ENCODE measurements at regions not wholly inside any gene's neighbourhood (a gene's known extent, or its start where the extent isn't known, plus 50 kb on each side); places are given as distances from the start of the nearest gene placed in this dataset.
"Not testable (repeated sequence)": the region's sequence is repeated elsewhere in the genome, so short reads cannot be mapped to it uniquely, and the experiment has no call there.

DNA sequence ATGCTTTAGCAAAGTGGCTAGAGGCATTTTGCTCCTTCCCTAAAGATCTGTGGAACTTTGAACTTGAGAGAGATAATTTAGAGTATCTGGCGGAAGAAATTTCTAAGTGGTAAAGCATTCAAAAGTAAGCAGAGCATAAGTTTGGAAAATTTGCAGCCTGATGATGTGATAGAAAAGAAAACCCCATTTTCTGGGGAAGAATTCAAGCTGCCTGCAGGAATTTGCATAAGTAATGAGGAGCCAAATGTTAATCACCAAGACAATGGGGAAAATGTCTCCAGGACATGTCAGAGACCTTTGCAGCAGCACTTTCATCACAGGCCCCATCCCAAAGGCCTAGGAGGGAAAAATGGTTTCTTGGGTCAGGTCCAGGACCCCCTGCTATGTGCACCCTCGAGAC, 519.5 kb downstream of the IRS1 start:
- not testable (repeated sequence) for TF ChIP-seq POLR2A (IDR thresholded peaks at IDR 0.05; ENCODE audit: low read depth, low read length); POLR2AphosphoS5 (IDR thresholded peaks at IDR 0.05; ENCODE audit: low read depth, low read length); TAF1 (IDR thresholded peaks at IDR 0.05; ENCODE audit: low read depth, low read length); PAX5 (IDR thresholded peaks at IDR 0.05; ENCODE audit: insufficient read depth, low read length, severe bottlenecking); POU2F2 (IDR thresholded peaks at IDR 0.05; ENCODE audit: low read depth, low read length)
